ENCODE measurements at regions not wholly inside any gene's neighbourhood (a gene's known extent, or its start where the extent isn't known, plus 50 kb on each side); places are given as distances from the start of the nearest gene placed in this dataset.

GRCh38 chr7:101747053-101747878 is 70.2 kb upstream of the CUX1 start:
- WGBS, 2 experiments (ENCODE audit: insufficient coverage in 1 of 2, insufficient read length in 1 of 2) = 80 to 81% methylated on average over 10 to 13 of the region's 13 CpGs
- H3K4me1 Mint-ChIP-seq = peaks cover 8% of the 10 kb centered on the region

GRCh38 chr7:101747879-101748345 is 69.5 kb upstream of the CUX1 start:
- H3K4me1 Mint-ChIP-seq = peaks cover 8% of the 10 kb centered on the region
- no peak overlapping the region for H3K27ac ChIP-seq (ENCODE audit: low read depth, low read length)
- 84 to 96% methylated on average over 5 to 15 of the region's 15 CpGs for WGBS, 2 experiments (ENCODE audit: insufficient coverage in 1 of 2, insufficient read length in 1 of 2)
- TF ChIP-seq, protein P1, sequence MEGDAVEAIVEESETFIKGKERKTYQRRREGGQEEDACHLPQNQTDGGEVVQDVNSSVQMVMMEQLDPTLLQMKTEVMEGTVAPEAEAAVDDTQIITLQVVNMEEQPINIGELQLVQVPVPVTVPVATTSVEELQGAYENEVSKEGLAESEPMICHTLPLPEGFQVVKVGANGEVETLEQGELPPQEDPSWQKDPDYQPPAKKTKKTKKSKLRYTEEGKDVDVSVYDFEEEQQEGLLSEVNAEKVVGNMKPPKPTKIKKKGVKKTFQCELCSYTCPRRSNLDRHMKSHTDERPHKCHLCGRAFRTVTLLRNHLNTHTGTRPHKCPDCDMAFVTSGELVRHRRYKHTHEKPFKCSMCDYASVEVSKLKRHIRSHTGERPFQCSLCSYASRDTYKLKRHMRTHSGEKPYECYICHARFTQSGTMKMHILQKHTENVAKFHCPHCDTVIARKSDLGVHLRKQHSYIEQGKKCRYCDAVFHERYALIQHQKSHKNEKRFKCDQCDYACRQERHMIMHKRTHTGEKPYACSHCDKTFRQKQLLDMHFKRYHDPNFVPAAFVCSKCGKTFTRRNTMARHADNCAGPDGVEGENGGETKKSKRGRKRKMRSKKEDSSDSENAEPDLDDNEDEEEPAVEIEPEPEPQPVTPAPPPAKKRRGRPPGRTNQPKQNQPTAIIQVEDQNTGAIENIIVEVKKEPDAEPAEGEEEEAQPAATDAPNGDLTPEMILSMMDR (conservative IDR thresholded peaks at IDR 0.05) = no peak
- H3K36me3 Mint-ChIP-seq (ENCODE audit: low read depth) = no peaks in the 10 kb centered on the region
- H3K9me3 Mint-ChIP-seq = no peaks in the 10 kb centered on the region
- no peak overlapping the region for H3K4me3 Mint-ChIP-seq
- no peaks in the 10 kb centered on the region for H3K36me3 ChIP-seq (ENCODE audit: control insufficient read depth, insufficient read depth, low read length)
- no peaks in the 10 kb centered on the region for H3K4me1 ChIP-seq (ENCODE audit: control insufficient read depth, insufficient read depth, low read length)
- DNase-seq = no peak
- no peak overlapping the region for H3K9ac ChIP-seq (ENCODE audit: extremely low read depth, low read length, poor library complexity, severe bottlenecking)
- no peaks in the 10 kb centered on the region for H3K9me3 ChIP-seq (ENCODE audit: control insufficient read depth, low read length)
- no peaks in the 10 kb centered on the region for H3K27me3 Mint-ChIP-seq (ENCODE audit: insufficient read depth)
- H3K27ac Mint-ChIP-seq = no peak overlapping the region
- no peaks in the 10 kb centered on the region for H3K27me3 ChIP-seq (ENCODE audit: control insufficient read depth, insufficient read depth, low read length, poor library complexity, severe bottlenecking)
- H3K4me3 ChIP-seq (ENCODE audit: low read length) = no peak overlapping the region

More at GRCh38 chr7:101747053-101747878, 70.2 kb upstream of the CUX1 start:
- Mint-ChIP-seq H3K27me3 (ENCODE audit: insufficient read depth) (no peaks in the 10 kb centered on the region), H3K9me3 (no peaks in the 10 kb centered on the region), H3K36me3 (ENCODE audit: low read depth) (no peaks in the 10 kb centered on the region), H3K4me3 (no peak overlapping the region), H3K27ac (no peak overlapping the region)
- H3K4me1 ChIP-seq (ENCODE audit: control insufficient read depth, insufficient read depth, low read length) = no peaks in the 10 kb centered on the region
- TF ChIP-seq, protein P1 (conservative IDR thresholded peaks at IDR 0.05) = no peak
- no peak overlapping the region for H3K27ac ChIP-seq (ENCODE audit: low read depth, low read length)
- no peak overlapping the region for H3K9ac ChIP-seq (ENCODE audit: extremely low read depth, low read length, poor library complexity, severe bottlenecking)
- no peaks in the 10 kb centered on the region for H3K27me3 ChIP-seq (ENCODE audit: control insufficient read depth, insufficient read depth, low read length, poor library complexity, severe bottlenecking)
- DNase-seq = no peak
- H3K4me3 ChIP-seq (ENCODE audit: low read length) = no peak overlapping the region
- no peaks in the 10 kb centered on the region for H3K36me3 ChIP-seq (ENCODE audit: control insufficient read depth, insufficient read depth, low read length)
- H3K9me3 ChIP-seq (ENCODE audit: control insufficient read depth, low read length) = no peaks in the 10 kb centered on the region

DNA sequence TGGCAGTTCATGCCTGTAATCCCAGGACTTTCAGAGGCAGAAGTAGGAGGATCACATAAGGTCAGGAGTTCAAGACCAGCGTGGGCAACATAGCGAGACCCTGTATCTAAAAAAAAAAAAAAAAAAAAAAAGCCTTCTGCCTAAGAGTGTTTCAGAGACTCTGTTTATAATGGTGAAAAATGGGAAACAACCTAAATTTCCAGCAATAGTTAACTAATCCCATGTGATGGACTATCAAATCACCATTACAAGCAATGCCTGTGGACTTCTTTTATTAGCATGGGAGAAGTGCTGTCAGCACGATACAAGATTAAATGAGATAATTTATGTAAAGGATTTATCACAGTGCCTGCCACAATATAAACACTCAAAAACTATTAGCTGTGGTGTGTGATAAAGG is 67.5 kb upstream of the CUX1 start:
- DNase-seq = no peak
- Histone ChIP-seq H3K9ac (ENCODE audit: extremely low read depth, low read length, poor library complexity, severe bottlenecking) (no peak overlapping the region), H3K27me3 (ENCODE audit: control insufficient read depth, insufficient read depth, low read length, poor library complexity, severe bottlenecking) (no peaks in the 10 kb centered on the region), H3K27ac (ENCODE audit: low read depth, low read length) (no peak overlapping the region), H3K4me1 (ENCODE audit: control insufficient read depth, insufficient read depth, low read length) (no peaks in the 10 kb centered on the region), H3K4me3 (ENCODE audit: low read length) (no peak overlapping the region), H3K9me3 (ENCODE audit: control insufficient read depth, low read length) (no peaks in the 10 kb centered on the region), H3K36me3 (ENCODE audit: control insufficient read depth, insufficient read depth, low read length) (no peaks in the 10 kb centered on the region)
- Mint-ChIP-seq H3K9me3 (no peaks in the 10 kb centered on the region), H3K27me3 (ENCODE audit: insufficient read depth) (no peaks in the 10 kb centered on the region), H3K4me1 (no peaks in the 10 kb centered on the region), H3K36me3 (ENCODE audit: low read depth) (no peaks in the 10 kb centered on the region), H3K27ac (no peak overlapping the region), H3K4me3 (no peak overlapping the region)
- 80 to 100% methylated on average over 1 to 2 of the region's 3 CpGs for WGBS, 2 experiments (ENCODE audit: insufficient coverage in 1 of 2, insufficient read length in 1 of 2)
- TF ChIP-seq, protein P1 (conservative IDR thresholded peaks at IDR 0.05) = no peak

Data from endodermal cell (in vitro differentiated cells).